ENCODE measurements at regions not wholly inside any gene's neighbourhood (a gene's known extent, or its start where the extent isn't known, plus 50 kb on each side); places are given as distances from the start of the nearest gene placed in this dataset.
"Not testable (repeated sequence)": the region's sequence is repeated elsewhere in the genome, so short reads cannot be mapped to it uniquely, and the experiment has no call there.

GRCh38 chr9:28502741-28503140, 929.5 kb upstream of the C9orf72 start:
- no peak for DNase-seq

- DNase-seq = no peak
These were observed 930.3 kb upstream of the C9orf72 start for GRCh38 chr9:28503573-28503972.

GRCh38 chr9:28518439-28518838, 945.2 kb upstream of the C9orf72 start:
- no peak for DNase-seq

GRCh38 chr9:28524309-28524708, 951.0 kb upstream of the C9orf72 start:
- not testable (repeated sequence) for DNase-seq

- no peak for DNase-seq
These were observed 954.8 kb upstream of the C9orf72 start for GRCh38 chr9:28528049-28528448.

GRCh38 chr9:28538132-28538531, 964.9 kb upstream of the C9orf72 start:
- DNase-seq = no peak

- no peak for DNase-seq
These were observed 966.3 kb upstream of the C9orf72 start for GRCh38 chr9:28539434-28540070.

GRCh38 chr9:28542928-28543327, 969.6 kb upstream of the C9orf72 start:
- DNase-seq = no peak

GRCh38 chr9:28547527-28547926, 974.2 kb upstream of the C9orf72 start:
- DNase-seq = no peak

- DNase-seq = no peak
These were observed 990.1 kb upstream of the C9orf72 start for GRCh38 chr9:28563291-28563934.

GRCh38 chr9:28583832-28584231, 1010.6 kb upstream of the C9orf72 start:
- DNase-seq = no peak

- DNase-seq = no peak
These were observed 1011.3 kb upstream of the C9orf72 start for GRCh38 chr9:28584542-28584941.

GRCh38 chr9:28587052-28587451, 1013.8 kb upstream of the C9orf72 start:
- no peak for DNase-seq

GRCh38 chr9:28598408-28598807, 1025.1 kb upstream of the C9orf72 start:
- DNase-seq = no peak

GRCh38 chr9:28600226-28600625, 1026.9 kb upstream of the C9orf72 start:
- DNase-seq = no peak

- DNase-seq = no peak
These were observed 1034.6 kb upstream of the C9orf72 start for GRCh38 chr9:28607843-28608242.

- DNase-seq = no peak
These were observed 1037.1 kb upstream of the C9orf72 start for GRCh38 chr9:28610339-28610738.

- DNase-seq = no peak
These were observed 1043.0 kb upstream of the C9orf72 start for GRCh38 chr9:28616310-28616709.

- no peak for DNase-seq
These were observed 1046.7 kb upstream of the C9orf72 start for GRCh38 chr9:28620011-28620410.

- DNase-seq = no peak
These were observed 1047.4 kb upstream of the C9orf72 start for GRCh38 chr9:28620661-28621060.

GRCh38 chr9:28624771-28625170, 1051.5 kb upstream of the C9orf72 start:
- no peak for DNase-seq

GRCh38 chr9:28628031-28628430, 1054.8 kb upstream of the C9orf72 start:
- no peak for DNase-seq

GRCh38 chr9:28648723-28649122, 1075.4 kb upstream of the C9orf72 start:
- no peak for DNase-seq

GRCh38 chr9:28650327-28650726, 1077.0 kb upstream of the C9orf72 start:
- DNase-seq = no peak

Measured in GOT3 (cell line).